NCI-H1417 treated with DMSO at 0.1 percent for 48 hours (cell line): ENCODE measurements at regions not wholly inside any gene's neighbourhood (a gene's known extent, or its start where the extent isn't known, plus 50 kb on each side); places are given as distances from the start of the nearest gene placed in this dataset.
"Not testable (repeated sequence)": the region's sequence is repeated elsewhere in the genome, so short reads cannot be mapped to it uniquely, and the experiment has no call there.

Experiments used
- DNase-seq: peaks from one replicate; lab custom pipeline; 2025; lab: John Stamatoyannopoulos, UW

DNA sequence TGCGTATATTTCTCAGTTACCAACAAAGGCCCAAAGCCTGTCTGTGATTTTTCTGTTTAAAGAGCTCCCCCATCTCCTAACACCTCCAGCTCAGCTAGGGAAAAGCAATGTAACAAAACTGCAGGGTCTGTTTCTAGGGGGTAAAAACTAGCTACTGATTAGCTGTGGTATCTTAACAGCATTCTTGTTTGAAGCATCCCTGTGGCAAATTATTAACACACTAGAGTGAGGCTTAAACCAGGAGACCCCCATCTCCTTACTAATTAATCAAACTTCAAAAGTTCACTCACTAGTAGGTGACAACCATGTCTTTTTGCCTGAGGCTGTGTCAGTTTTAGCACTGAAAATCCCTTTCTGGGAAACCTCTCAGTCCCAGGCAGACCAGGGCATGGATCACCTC, 186.2 kb upstream of the PARD3B start:
- DNase-seq = no peak

DNA sequence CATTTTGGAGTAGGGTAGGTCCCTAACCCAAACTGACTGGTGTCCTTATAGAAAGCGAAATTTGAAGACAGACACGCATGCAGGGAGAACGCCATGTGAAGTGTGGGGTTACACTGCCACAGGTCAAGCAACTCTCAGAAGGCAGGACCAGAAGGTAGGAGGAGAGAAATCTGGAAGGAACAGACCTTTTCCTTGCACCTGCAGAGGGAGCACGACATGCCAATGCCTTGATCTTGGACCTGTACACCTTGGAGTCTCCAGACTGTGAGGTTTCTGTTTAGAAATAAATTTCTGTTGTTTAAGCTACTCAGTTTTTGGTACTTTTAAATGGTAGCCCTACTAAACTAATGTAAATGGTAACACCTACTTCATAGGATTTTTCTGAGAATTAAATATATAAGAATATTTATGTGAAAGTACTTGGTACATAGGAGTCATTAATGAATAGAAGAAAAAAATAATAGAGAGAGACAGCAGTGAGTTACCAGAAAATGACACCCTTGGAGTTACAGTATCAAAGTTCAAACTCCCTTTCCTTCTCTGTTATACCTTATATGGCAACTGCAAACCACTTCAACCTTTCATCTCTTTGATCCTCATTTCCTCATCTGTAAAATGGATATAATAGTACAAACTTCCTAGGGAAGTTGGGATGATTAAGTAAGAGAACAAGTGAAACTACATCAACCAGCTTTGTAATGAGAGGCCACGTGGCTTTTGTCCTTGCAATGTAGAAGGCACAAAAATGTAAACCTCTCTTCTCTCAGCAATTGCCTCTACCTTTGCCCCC, 184.9 kb upstream of the PARD3B start:
- no peak for DNase-seq

DNA sequence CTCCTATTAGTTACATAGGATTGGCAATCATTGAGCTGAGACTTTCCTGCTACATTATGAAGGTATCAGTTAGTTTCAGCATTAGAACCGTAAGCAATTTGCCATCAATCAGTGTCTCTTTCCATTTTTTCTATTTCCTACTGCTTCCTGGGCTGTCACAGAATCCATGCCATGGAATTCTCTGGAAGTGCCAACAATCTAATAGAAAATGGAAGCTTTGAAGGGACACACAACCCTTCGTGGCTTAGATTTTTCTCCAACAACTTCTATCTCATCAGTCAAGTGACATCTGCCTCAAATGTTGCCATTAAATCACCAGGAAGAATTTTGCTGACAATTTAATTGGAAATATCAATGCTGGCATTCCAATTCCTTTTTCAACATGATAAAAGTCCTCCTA, 183.5 kb upstream of the PARD3B start:
- no peak for DNase-seq

DNA sequence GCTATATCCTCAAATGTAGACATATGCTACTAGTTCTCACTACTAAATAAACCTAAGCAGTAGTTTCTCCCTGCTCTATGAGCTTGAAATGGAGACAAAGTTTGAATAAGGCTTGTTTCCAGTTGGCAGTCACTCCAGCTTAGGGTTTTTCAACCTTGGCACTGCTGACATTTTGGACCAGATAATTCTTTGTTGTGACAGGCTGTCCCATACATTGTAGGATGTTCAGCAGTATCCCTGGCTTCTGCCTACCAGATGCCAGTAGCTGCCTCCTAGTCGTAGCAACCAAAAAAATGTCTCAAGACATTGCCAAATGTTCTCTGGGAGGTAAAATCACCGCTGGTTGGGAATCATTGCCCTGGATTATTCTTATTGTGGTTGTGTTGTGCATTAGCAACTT, 182.7 kb upstream of the PARD3B start:
- no peak for DNase-seq

DNA sequence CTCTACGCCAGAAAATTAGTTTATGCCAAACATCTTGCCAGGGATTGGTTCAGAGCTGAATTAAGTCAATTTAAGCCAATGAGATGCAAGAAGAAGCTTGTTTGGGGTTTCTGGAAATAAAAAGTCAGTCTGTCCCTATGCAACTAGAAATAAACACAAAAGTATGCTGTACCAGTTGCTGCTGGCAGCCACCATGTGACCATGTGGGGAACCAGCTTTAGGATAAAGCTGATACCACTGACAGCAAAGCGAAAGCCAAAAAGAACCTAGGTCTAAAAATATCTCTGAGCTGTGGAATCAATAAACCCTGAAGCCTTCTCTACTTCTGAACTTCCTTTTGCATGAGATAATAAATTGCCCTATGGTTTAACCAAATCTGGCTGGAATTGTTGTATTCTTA, 181.8 kb upstream of the PARD3B start:
- DNase-seq = no peak

DNA sequence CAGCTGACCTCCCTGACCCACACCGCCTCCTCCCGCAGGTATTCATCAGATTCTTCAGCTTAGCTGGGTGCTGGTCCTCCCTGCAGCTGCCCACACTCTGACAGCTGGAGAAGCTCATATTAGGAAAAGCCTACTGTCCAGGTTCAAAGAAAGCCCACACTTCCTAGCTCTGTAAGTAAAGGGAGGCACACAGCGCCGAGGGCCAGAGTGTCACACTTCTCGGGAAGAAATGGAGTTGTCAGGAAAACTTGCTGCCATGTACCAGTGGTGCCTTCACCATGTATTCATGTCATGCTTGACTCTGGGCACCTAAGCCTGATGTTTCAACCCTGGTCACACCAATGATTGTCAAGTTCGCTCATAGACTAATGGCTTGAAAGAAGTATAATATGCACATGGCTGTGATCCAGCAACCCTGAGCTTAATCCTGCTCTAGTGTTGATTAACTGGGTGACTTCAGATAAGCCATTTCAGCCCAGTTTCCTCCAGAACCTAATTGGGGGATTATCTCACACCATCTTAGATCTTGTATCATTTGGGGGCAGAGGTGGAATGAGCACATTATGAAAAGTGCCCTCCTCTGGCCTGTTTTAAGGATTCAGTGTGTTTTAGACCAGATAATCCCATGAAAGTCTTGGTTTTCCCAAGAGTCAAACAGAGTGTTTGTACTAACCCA, 180.3 kb upstream of the PARD3B start:
- DNase-seq = no peak

DNA sequence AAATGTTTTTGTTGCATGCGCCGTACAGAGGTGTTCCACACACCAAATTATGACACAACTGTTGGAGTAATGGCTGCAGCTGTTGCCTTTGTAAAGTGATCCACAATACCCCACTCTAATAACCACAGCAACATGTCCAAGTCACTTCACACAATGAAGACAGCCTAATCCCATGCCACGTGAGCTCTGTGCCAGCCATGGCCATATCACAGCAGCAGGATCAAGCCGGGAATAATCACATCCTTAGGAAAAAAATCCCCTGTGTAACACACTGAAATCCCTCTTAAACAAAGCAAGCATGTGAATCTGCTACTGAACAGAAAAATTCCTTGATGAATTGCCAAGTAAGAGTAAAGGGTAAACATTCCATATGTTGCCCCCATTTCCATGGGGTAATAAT, 179.5 kb upstream of the PARD3B start:
- no peak for DNase-seq

DNA sequence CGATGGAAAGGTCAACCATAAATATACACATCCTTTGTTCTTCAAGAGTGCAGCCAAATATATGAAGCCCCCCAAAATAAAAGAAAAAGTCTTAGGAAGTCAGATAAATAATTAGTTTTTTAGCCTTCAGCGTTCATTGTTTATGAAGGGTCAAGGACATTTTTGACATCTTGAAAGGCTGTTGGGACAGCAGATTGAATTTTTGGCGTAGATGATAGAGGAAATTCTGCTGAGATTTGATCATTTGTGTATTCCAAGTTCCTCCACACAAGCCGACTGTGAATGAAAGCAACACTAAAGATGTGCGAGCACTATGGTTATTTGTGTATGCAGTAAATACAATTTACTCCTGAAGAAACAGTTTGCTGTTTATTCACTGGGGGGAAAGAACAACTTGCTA, 177.8 kb upstream of the PARD3B start:
- DNase-seq = no peak

DNA sequence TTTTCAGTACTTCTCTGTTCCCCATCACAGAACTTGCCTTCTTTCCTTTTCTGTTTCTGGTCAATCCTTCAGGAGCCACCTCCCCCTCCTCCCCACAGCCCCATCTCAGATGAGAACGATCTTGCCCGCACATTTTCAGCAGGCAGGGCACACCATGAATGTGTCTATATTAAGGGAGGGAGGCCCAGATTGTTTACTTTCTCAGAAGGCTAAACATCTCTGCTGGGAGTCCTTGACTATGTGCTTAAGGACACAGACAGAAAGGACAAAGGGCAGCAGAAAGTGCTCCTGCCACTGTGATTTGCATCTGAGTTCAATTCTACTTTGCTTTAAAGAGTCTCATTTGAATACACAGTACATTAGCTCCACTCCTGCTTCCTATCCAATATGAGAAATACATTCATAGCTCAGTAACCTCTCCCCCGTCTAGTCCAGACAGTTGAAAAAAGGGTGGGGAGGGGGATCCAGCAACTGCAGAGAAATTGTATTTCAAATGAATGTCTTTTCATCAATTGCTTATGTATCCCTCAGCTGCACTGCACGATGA, 175.0 kb upstream of the PARD3B start:
- DNase-seq = no peak

DNA sequence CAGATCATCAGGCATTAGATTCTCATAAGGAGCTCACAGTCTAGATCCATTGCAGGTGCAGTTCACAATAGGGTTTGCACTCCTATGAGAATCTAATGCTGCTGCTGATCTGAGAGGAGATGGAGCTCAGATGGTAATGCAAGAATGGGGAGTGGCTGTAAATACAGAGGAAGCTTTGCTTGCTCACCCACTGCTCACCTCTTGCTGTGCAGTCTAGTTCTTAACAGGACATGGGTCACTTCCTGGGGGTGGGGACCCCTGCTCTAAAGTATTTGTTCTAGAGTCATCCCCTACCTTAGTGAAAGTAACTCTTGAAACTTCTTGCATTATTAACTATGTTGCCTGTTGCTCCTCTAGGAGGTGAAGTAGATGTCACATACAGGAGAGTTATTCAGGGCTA, 171.3 kb upstream of the PARD3B start:
- DNase-seq = no peak

DNA sequence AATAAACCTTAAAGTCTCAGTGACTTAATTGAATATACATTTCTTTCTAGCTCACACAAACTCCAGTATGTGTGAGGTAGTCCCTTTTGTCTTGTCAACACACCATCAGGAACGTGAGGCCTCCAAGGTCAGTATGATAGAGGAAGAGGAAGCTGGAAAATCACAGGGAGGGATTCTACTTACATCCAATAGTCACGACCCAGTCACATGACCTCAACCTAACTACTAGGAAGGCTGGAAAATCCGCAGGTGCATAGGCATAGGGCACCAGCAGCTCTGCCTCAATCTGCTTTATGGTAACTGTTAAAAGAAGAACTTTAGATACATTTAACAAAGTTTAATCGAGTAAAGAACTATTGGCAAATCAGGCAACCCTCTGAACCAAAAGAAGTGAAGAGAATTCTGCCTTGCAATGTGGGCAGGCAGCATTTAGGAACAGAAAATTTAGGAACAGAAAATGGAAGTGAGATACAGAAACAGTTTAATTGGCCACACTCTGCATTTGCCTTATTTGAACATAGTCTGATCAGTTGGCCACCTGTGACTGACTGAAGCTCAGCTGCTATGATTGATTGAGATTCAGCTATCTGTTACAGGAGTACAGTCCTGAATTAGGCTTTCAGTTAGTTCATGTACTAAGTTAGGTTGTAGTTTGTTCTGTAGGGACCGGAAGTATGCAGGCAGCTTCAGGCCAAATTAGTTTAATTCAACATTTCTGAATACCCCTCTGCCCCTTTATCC, 165.0 kb upstream of the PARD3B start:
- no peak for DNase-seq

DNA sequence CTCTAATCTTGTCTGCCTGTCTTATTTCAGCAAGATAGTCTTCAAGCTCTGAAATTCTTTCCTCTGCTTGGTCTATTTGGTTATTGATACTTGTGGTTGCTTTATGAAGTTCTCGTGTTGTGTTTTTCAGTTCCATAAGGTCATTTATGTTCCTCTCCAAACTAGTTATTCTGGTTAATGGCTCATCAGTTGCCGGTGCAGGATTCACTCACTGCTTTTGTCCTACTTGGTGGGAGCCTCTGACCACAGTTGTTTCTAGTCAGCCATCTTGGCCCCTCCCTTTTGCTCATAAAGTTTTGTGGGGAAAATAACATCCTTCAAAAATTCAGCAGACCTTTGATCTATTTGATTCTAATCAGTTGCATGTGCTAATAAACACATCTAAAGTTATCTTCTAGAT, 158.6 kb upstream of the PARD3B start:
- DNase-seq = no peak

DNA sequence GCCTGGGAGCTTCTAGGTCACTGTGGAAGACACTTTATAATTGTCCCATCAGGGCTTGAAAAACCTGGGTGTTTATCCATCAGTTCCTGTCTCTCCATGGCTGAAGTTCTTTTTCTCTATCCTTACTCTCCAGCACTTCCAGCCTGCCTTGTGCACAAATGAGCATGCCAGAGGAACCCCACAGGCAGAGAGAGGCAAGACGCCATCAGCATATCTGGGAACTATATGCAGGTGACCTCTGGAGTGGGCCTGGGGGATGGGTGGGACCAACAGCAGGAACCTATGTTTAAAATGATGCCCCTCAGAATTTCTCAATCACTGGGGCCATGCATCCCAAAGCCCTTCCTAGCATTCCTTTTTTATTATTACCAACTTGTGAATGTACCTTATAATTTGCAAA, 156.2 kb upstream of the PARD3B start:
- no peak for DNase-seq

DNA sequence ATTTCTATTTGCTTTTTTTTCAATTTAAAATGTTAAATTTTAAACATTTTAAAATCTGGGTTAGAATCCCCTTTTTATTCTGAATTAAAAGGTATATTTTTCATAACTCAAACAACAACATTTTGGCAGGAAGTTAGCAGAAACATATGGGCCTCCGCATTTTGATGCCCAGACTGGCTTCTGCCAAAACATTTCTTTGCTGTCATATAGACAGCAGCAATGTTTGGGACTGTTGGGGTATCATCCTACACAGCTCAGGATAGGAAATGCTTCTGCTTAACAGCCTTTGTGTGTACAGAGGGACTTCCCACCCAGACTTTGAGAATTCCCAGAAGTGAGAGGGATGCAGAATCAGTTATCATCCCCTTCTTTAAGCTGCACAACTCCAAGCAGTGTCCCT, 155.4 kb upstream of the PARD3B start:
- DNase-seq = no peak

DNA sequence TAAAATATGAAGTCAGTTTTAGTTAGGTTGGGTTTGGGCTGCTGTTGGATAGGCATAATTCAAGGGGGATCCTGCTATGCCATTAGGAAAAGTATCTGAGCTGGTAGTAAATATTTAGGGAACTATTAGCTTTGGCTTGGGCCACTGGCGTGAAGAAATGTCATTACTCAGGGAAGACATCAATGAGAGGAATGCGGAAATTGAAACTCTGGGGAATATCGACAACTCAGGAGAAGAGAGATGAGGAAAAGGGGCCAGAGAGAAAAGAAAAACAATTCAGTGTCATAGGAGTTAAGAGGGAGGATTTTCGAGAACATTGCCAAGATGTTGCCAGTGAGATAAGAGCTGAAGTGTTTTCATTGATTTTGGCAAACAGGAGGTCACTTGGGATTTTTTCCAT, 149.7 kb upstream of the PARD3B start:
- no peak for DNase-seq

DNA sequence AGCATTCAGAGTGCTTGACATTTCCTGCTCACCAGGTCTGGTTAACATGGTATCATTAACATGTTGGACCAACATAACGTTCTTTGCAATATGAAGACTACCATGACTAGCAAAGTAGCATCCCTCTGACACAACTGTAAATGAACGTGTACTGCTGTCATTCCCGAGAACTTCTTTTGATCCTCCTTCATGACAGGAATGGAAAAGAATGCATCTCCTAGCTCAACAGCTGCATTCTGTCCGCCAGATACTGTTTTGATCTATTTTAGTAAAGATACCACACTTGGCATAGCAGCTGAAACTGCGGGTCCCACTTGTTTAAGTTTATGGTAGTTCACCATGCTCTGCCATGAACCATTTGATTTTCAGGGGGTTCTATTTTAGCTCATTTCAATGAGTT, 144.2 kb upstream of the PARD3B start:
- no peak for DNase-seq

DNA sequence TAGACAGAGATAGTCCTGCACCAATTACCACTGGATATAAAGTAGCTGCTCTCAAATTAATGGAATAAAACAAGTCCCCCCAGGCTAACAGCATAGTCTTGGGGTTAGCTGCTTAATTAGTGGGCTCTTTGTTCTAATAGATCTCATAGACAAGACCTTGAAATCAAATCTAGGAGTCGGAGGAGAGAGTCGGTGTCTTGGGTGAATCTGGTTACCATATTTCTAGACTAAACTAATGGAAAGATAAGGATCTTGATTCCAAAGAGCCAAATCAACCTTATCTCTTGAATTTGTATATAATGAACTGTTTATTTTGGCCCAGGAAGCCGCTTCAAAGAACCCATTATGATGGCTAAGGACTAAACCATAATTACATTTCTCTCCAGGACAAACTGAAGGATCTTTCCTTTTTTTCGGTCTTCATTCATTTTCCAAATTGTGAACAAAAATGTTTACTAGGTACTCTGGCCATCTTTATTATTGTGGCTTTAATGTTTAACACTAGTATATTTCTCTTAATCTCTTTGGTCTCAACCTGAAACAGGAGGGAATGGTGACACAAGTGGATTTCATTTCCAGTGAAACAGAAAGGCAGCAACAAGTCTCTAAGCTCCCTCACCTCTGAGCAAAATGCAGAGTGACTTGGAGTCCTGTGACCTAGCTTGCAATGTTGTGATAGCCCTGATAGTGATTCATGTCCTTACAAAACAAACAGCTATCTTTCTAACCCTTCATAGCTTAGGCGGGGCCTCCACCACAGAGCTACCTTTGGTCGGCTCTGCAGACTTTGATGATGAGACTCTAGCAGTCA, 137.9 kb upstream of the PARD3B start:
- no peak for DNase-seq

DNA sequence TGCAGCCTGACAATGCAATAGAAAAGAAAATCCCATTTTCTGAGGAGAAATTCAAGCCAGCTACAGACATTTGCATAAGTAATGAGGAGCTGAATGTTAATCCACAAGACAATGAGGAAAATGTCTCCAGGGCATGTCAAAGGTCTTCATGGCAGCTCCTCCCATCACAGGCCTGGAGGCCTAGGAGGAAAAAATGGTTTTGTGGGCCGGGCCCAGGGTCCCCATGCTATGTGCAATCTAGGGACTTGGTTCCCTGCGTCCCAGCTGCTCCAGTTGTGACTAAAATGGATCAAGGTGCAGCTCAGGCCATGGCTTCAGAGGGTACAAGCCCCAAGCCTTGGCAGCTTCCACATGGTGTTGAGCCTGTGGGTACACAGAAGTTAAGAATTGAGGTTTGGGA, 132.5 kb upstream of the PARD3B start:
- not testable (repeated sequence) for DNase-seq

DNA sequence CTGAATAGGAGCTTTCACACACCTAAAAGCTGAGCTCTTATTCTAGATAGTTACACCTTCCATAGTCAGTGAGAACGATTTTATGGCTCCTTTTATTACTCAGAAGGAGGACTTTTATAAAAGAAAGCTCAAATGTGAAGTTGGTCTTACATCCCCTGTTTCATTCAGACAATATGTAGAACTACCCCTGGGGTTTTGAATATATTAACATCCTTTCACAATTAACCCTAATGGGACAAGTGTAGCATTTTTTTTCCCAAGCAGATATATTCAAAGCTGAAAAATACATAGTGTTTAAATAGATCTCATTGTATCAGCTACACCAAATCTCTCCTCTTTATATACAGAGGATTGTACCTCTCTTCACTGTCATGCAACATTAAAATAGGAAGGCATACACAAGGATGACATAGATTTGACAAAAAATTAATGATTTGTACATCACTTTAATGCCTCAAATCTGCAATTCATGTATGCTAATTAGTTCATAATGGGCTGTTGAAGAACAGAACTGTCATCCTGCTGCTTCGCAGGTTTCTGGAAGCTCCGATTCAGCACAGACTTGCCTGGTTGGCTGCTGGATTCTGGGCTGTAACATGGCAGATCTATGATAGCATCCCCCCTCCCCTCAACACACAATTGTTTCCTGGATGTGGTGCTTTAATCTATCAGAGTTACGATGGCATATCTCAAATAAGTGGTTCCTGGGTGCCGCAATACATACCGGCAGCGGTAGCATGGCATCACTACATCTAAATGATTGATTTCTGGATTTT, 129.7 kb upstream of the PARD3B start:
- no peak for DNase-seq

DNA sequence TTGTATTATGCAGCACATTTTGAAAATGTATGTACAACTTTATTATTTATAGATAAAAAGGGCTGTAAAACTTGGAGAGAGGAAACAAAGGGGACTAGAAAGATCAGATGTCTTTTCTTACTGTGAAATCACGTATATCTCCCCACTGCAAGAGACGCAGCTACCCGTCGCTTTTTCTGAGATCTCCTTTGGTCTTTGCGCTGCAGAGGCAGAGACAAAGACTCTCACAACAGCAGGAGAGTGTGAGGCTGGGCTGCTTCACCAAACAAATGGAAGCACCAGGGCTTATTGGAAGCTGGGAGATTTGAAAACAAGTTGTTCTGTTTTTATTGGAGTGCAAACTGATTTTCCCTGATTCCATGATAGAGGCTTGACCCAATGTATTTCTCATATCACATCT, 129.0 kb upstream of the PARD3B start:
- DNase-seq = no peak

DNA sequence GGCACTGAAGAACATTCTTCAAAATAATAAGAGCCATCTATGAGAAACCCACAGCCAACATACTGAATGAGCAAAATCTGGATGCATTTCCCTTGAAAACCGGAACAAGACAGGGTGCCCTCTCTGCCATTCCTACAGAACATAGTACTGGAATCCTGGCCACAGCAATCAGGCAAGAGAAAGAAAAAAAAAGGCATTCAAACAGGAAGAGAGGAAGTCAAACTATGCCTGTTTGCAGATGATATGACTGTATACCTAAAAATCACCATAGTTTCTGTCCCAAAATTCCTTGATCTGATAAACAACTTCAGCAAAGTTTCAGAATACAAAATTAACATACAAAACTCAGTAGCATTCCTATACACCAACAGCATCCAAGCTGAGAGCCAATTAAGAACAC, 119.5 kb upstream of the PARD3B start:
- no peak for DNase-seq
